Trophoblast cell (in vitro differentiated cells and primary cell): ENCODE measurements at regions not wholly inside any gene's neighbourhood (a gene's known extent, or its start where the extent isn't known, plus 50 kb on each side); places are given as distances from the start of the nearest gene placed in this dataset.

ENCODE experiments used
- DNase-seq, 2 donors: peaks; one replicate each; pipeline ENCODE4 v3.0.0-alpha.2; 2016
- H2AFZ ChIP-seq: 2 replicates; pipeline ENCODE4 v1.6.1; 2013; ENCODE audit warnings: low read length, moderate library complexity, mild to moderate bottlenecking; ENCODE audit not compliant: insufficient read depth, poor library complexity
- H2AK5ac ChIP-seq: 2 replicates; pipeline ENCODE4 v1.6.1; 2013; ENCODE audit warnings: mild to moderate bottlenecking, low read length
- H2BK120ac ChIP-seq: 2 replicates; pipeline ENCODE4 v1.6.1; 2013; ENCODE audit warnings: low read length, mild to moderate bottlenecking, moderate library complexity; ENCODE audit not compliant: insufficient read depth, poor library complexity
- H2BK12ac ChIP-seq: 2 replicates; pipeline ENCODE4 v1.6.1; 2013; ENCODE audit warnings: mild to moderate bottlenecking, low read length, moderate library complexity
- H2BK5ac ChIP-seq: 2 replicates; pipeline ENCODE4 v1.6.1; 2013; ENCODE audit warnings: low read length, low read depth, moderate library complexity, mild to moderate bottlenecking; ENCODE audit not compliant: poor library complexity
- H3K14ac ChIP-seq: 2 replicates; pipeline ENCODE4 v1.6.1; 2013; ENCODE audit warnings: mild to moderate bottlenecking, low read length
- H3K18ac ChIP-seq: 2 replicates; pipeline ENCODE4 v1.6.1; 2013; ENCODE audit warnings: mild to moderate bottlenecking, low read length
- H3K23ac ChIP-seq: 2 replicates; pipeline ENCODE4 v1.6.1; 2013; ENCODE audit warnings: low read length
- H3K27ac ChIP-seq: 2 replicates; pipeline ENCODE4 v1.5.1; 2013; ENCODE audit warnings: low read depth, mild to moderate bottlenecking, inconsistent platforms, low read length, moderate library complexity
- H3K27me3 ChIP-seq: 2 replicates; pipeline ENCODE4 v1.6.1; 2013; ENCODE audit warnings: inconsistent platforms, mild to moderate bottlenecking, low read length, moderate library complexity; ENCODE audit not compliant: insufficient read depth
- H3K36me3 ChIP-seq, 2 experiments: 1 replicate in 1 of 2; 2 replicates in 1 of 2; pipeline ENCODE4 v1.6.1; 2013; ENCODE audit warnings: low read length in 2 of 2, mild to moderate bottlenecking in 2 of 2, moderate library complexity in 1 of 2; ENCODE audit not compliant: insufficient read depth in 2 of 2, control insufficient read depth in 1 of 2
- H3K4ac ChIP-seq: 2 replicates; pipeline ENCODE4 v1.6.1; 2013; ENCODE audit warnings: low read depth, mild to moderate bottlenecking, low read length, moderate library complexity
- H3K4me1 ChIP-seq, 2 experiments: 1 replicate in 1 of 2; 2 replicates in 1 of 2; pipeline ENCODE4 v1.6.1; 2013; ENCODE audit warnings: low read length in 2 of 2, mild to moderate bottlenecking in 2 of 2, moderate library complexity in 1 of 2; ENCODE audit not compliant: insufficient read depth in 2 of 2, control insufficient read depth in 1 of 2
- H3K4me2 ChIP-seq: 2 replicates; pipeline ENCODE4 v1.6.1; 2013; ENCODE audit warnings: inconsistent platforms, mild to moderate bottlenecking, low read length, moderate library complexity
- H3K4me3 ChIP-seq: 2 replicates; pipeline ENCODE4 v1.5.1; 2013; ENCODE audit warnings: mild to moderate bottlenecking, low read depth, low read length, inconsistent platforms
- H3K79me1 ChIP-seq: one replicate; pipeline ENCODE4 v1.6.1; 2013; ENCODE audit warnings: low read length
- H3K79me2 ChIP-seq: 2 replicates; pipeline ENCODE4 v1.6.1; 2013; ENCODE audit warnings: low read length, mild to moderate bottlenecking; ENCODE audit not compliant: control insufficient read depth, insufficient read depth, poor library complexity
- H3K9ac ChIP-seq: 2 replicates; pipeline ENCODE4 v1.6.1; 2013; ENCODE audit warnings: mild to moderate bottlenecking, low read length
- H3K9me3 ChIP-seq: 2 replicates; pipeline ENCODE4 v1.6.1; 2013; ENCODE audit warnings: low read depth, mild to moderate bottlenecking, control low read depth, inconsistent platforms, low read length; ENCODE audit not compliant: insufficient read depth
- H4K12ac ChIP-seq: 2 replicates; pipeline ENCODE4 v1.6.1; 2013; ENCODE audit warnings: low read depth, mild to moderate bottlenecking, low read length, moderate library complexity
- H4K8ac ChIP-seq: 2 replicates; pipeline ENCODE4 v1.6.1; 2013; ENCODE audit warnings: low read depth, mild to moderate bottlenecking, low read length, moderate library complexity
- H4K91ac ChIP-seq: one replicate; pipeline ENCODE4 v1.6.1; 2013; ENCODE audit warnings: low read depth, mild to moderate bottlenecking, low read length, moderate library complexity
- WGBS: extraction: QIAGEN DNeasy Blood & Tissue Kit; methylation state at CpG from one replicate; pipeline ENCODE4 v1.1.7; 2013; ENCODE audit warnings: missing lambda C conversion rate; ENCODE audit not compliant: insufficient read length, insufficient coverage; ENCODE audit errors: extremely low coverage; 5-methylcytosine and 5-hydroxymethylcytosine counted together

DNA sequence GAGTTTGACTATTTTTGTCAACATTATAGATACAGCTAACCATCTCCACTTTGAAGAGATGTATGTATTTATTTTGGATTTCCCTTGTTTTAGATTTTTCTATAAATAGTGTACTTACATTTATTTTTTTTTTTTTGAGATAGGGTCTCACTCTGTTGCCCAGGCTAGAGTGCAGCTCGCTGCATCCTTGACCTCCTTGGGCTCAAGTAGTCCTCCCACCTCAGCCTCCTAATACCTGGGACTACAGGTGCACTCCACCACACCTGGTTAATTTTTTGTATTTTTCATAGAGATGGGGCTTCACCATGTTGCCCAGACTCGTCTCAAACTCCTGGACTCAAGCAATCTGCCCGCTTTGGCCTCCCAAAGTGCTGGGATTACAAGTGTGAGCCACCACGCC is 55.3 kb upstream of the TRPM1 start:
- H2BK5ac ChIP-seq, result no peak overlapping the region
- H3K18ac ChIP-seq, result no peak overlapping the region
- peaks cover 29% of the 10 kb centered on the region for H3K79me1 ChIP-seq
- no peak overlapping the region for H4K8ac ChIP-seq
- DNase-seq, result no peak
- no peak overlapping the region for H2AFZ ChIP-seq
- WGBS, result no CpG with 5 or more reads among the region's 4 CpGs
- peaks cover 29 to 35% of the 10 kb centered on the region in 2 experiments for H3K4me1 ChIP-seq
- no peaks in the 10 kb centered on the region for H3K27me3 ChIP-seq
- H4K91ac ChIP-seq, result no peak overlapping the region
- no peak overlapping the region for H3K9ac ChIP-seq
- peaks cover 4% of the 10 kb centered on the region for H3K9me3 ChIP-seq
- H3K4me2 ChIP-seq, result no peak overlapping the region
- no peaks in the 10 kb centered on the region for H3K36me3 ChIP-seq
- peaks cover 4% of the 10 kb centered on the region for H3K79me2 ChIP-seq
- H3K23ac ChIP-seq, result no peak overlapping the region
- H3K4ac ChIP-seq, result no peak overlapping the region
- no peak overlapping the region for H2BK120ac ChIP-seq
- no peak overlapping the region for H3K14ac ChIP-seq
- no peak overlapping the region for H3K4me3 ChIP-seq
- H2BK12ac ChIP-seq, result no peak overlapping the region
- no peak overlapping the region for H3K27ac ChIP-seq
- no peak overlapping the region for H4K12ac ChIP-seq
- H2AK5ac ChIP-seq, result no peak overlapping the region

DNA sequence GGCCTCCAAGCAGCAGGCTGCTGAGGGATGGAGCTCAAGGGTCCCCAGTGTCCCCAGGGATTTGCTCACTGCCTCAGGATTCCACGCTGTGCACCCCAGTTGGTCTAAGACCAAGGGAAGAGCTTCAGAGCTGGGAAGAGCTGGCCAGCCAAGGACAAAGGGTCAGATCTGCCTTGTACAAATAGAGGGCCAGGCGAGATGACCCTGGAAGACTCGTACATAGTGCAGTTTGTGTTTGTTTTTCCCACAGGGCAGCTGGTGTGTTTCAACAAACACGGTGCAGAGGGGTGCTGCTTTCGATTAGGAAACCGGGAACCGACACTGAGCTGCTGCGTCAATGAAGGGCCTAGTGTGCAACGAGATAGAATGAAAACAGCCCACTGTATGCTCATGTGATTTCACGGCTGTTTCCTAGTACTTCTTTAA is 56.1 kb upstream of the TRPM1 start:
- H2AFZ ChIP-seq, result peak overlapping the region; percentile 59
- H3K4ac ChIP-seq, result peak overlapping the region; percentile 21
- no peak for DNase-seq
- peak overlapping the region; percentile 87 for H2AK5ac ChIP-seq
- H3K4me3 ChIP-seq, result no peak overlapping the region
- peaks cover 29% of the 10 kb centered on the region for H3K79me1 ChIP-seq
- no peaks in the 10 kb centered on the region for H3K36me3 ChIP-seq
- peaks cover 4% of the 10 kb centered on the region for H3K9me3 ChIP-seq
- H3K27ac ChIP-seq, result peak overlapping the region; percentile 20
- H3K27me3 ChIP-seq, result no peaks in the 10 kb centered on the region
- no CpG with 5 or more reads among the region's 10 CpGs for WGBS
- H3K9ac ChIP-seq, result no peak overlapping the region
- peak overlapping the region; percentile 42 for H4K8ac ChIP-seq
- no peak overlapping the region for H3K4me2 ChIP-seq
- peak overlapping the region; percentile 94 for H2BK120ac ChIP-seq
- H3K79me2 ChIP-seq, result peaks cover 4% of the 10 kb centered on the region
- H2BK5ac ChIP-seq, result peak overlapping the region; percentile 78
- H3K14ac ChIP-seq, result peak overlapping the region; percentile 86
- peak overlapping the region; percentile 82 for H2BK12ac ChIP-seq
- no peak overlapping the region for H3K23ac ChIP-seq
- H3K18ac ChIP-seq, result peak overlapping the region; percentile 72
- peaks cover 30 to 33% of the 10 kb centered on the region in 2 experiments for H3K4me1 ChIP-seq
- peak overlapping the region; percentile 59 for H4K12ac ChIP-seq
- peak overlapping the region; percentile 86 for H4K91ac ChIP-seq

DNA sequence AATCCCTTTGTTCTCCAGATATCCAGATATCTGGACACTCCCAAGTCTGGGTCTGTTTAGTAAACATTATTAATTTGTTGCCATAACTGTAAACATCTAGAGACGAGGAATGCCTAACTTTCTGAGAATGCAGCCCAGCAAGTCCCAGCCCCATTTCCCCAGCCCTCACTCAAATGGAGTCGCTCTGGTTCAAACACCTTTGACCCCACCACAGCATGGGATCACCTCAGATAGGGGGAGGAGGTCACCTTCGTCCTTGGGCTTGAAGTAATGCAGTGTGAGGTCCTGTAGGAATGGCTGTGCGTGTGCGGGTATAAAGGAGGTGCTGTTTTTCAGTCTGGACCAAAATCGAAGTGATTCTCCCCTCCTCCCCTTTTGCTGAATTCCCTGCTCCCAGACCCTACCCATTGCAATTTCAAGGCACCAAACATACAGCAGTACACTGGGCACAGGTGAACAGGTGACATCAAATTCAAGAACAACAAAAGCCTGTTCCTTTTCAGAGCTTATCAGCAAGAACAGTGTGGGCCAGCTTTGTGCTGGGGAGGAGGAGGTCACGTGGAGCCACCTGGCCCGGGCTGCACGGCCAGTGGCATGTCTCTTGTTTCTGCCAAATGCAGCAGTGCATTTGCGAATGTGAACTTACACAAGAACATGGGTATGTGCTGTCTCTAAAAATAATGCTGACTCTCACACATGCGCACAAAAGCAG is 57.5 kb upstream of the TRPM1 start:
- Histone ChIP-seq H2AK5ac (no peak overlapping the region), H3K18ac (no peak overlapping the region), H3K9me3 (peaks cover 4% of the 10 kb centered on the region), H4K91ac (peak overlapping the region; percentile 31), H3K4me1 (peaks cover 41 to 45% of the 10 kb centered on the region in 2 experiments), H2BK5ac (peak overlapping the region; percentile 91), H3K4me3 (no peak overlapping the region), H3K36me3 (no peaks in the 10 kb centered on the region), H3K27me3 (no peaks in the 10 kb centered on the region), H4K8ac (peak overlapping the region; percentile 30), H4K12ac (no peak overlapping the region), H2BK12ac (peak overlapping the region; percentile 78), H3K4ac (no peak overlapping the region), H3K23ac (no peak overlapping the region), H3K4me2 (peak overlapping the region; percentile 5), H3K79me1 (peaks cover 34% of the 10 kb centered on the region), H2BK120ac (peak overlapping the region; percentile 77), H3K14ac (peak overlapping the region; percentile 22), H3K27ac (peak overlapping the region; percentile 63), H3K79me2 (peaks cover 4% of the 10 kb centered on the region), H2AFZ (peak overlapping the region; percentile 27), H3K9ac (no peak overlapping the region)
- WGBS, result no CpG with 5 or more reads among the region's 11 CpGs
- DNase-seq, result peak; percentile 81 to 87

DNA sequence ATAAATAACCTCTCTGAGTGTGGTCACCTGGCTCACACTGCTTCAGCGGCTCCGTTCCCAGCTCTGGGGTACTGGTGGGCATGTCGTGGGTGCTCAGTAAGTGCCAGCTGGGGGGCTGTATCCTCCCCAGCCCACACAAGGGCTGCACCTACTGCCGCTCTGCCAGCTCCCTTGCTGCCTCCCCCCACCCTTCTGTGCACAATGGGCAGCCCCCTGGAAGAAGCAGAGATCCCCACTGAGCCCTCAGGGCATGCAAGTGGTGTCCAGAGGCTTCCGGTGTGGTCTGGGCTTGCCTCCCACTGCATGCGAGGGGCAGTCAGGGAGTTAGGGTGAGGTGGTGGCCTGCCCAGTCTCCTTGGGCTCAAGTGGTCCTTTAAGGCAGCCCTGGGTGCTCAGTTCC is 58.3 kb upstream of the TRPM1 start:
- DNase-seq, result no peak
- H4K91ac ChIP-seq, result peak overlapping the region; percentile 90
- no peak overlapping the region for H3K9ac ChIP-seq
- H2BK120ac ChIP-seq, result peak overlapping the region; percentile 77
- H2AK5ac ChIP-seq, result peak overlapping the region; percentile 49
- H3K36me3 ChIP-seq, result no peaks in the 10 kb centered on the region
- peaks cover 34% of the 10 kb centered on the region for H3K79me1 ChIP-seq
- peak overlapping the region; percentile 5 for H3K4ac ChIP-seq
- peaks cover 4% of the 10 kb centered on the region for H3K79me2 ChIP-seq
- peak overlapping the region; percentile 9 for H4K12ac ChIP-seq
- whole genome bisulfite sequencing, result no CpG with 5 or more reads among the region's 6 CpGs
- peak overlapping the region; percentile 74 for H3K18ac ChIP-seq
- H3K4me2 ChIP-seq, result peak overlapping the region; percentile 2
- peak overlapping the region; percentile 60 for H2AFZ ChIP-seq
- peak overlapping the region; percentile 58 for H2BK5ac ChIP-seq
- H3K14ac ChIP-seq, result peak overlapping the region; percentile 74
- H4K8ac ChIP-seq, result peak overlapping the region; percentile 70
- H3K4me1 ChIP-seq, result peaks cover 42 to 46% of the 10 kb centered on the region in 2 experiments
- no peaks in the 10 kb centered on the region for H3K27me3 ChIP-seq
- H3K27ac ChIP-seq, result peak overlapping the region; percentile 63
- H3K9me3 ChIP-seq, result peaks cover 4% of the 10 kb centered on the region
- H2BK12ac ChIP-seq, result peak overlapping the region; percentile 55
- no peak overlapping the region for H3K23ac ChIP-seq
- no peak overlapping the region for H3K4me3 ChIP-seq
